Activated CD4-positive, alpha-beta memory T cell treated with anti-CD3 and anti-CD28 coated beads, Interleukin-2, amount 10 ng/mL, durations not matched to agents 7 days and 5 days (primary cell): ENCODE measurements at regions not wholly inside any gene's neighbourhood (a gene's known extent, or its start where the extent isn't known, plus 50 kb on each side); places are given as distances from the start of the nearest gene placed in this dataset.

Experiments
- CTCF ChIA-PET: fragments of 350-600 bp; sonication (Branson Sonifier 250); formaldehyde crosslinking; loops from one replicate; lab custom pipeline; 2021; ENCODE audit warnings: antibody characterized with exemption, inconsistent platforms; lab: Charles Lee
- POLR2A ChIA-PET: fragments of 350-600 bp; sonication (Branson Sonifier 250); formaldehyde crosslinking; loops from one replicate; lab custom pipeline; 2021; ENCODE audit warnings: antibody characterized with exemption; lab: Charles Lee
- DNase-seq: peaks from one replicate; pipeline ENCODE4 v3.0.0-alpha.2; 2020
- H3K27ac Mint-ChIP-seq: one replicate; pipeline ENCODE4 v1.8.0; 2021; ENCODE audit warnings: mild to moderate bottlenecking, mixed read lengths
- H3K27me3 Mint-ChIP-seq: one replicate; pipeline ENCODE4 v1.8.0; 2021; ENCODE audit warnings: mixed read lengths
- H3K36me3 Mint-ChIP-seq: one replicate; pipeline ENCODE4 v1.8.0; 2021; ENCODE audit warnings: low read depth, mixed read lengths
- H3K4me1 Mint-ChIP-seq: one replicate; pipeline ENCODE4 v1.8.0; 2021; ENCODE audit warnings: mixed read lengths
- H3K4me3 Mint-ChIP-seq: one replicate; pipeline ENCODE4 v1.8.0; 2021; ENCODE audit warnings: mild to moderate bottlenecking, mixed read lengths
- H3K9me3 Mint-ChIP-seq: one replicate; pipeline ENCODE4 v1.8.0; 2021; ENCODE audit warnings: mixed read lengths

DNA sequence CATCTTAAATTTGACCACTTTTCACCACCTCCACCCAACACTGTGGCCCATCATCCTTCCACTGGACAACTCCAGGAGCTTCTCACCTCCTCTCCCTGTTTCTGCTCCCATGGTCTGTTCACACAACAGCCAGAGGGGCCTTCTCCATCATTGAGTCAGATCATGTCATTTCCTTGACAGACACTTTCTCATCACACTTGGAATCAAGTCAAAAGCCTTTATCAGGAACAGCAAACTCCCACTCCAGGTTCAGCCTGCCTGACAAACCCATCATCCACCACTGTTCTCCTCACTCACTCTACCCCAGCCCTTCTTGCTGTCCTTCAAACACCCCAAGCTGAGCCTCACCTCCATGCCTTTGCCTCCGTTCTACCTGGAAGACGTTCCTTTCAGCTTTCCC is 78.4 kb upstream of the ADRA1B start:
- ChIA-PET POLR2A (no interaction called here), CTCF (no interaction called here)
- Mint-ChIP-seq H3K36me3 (no peaks in the 10 kb centered on the region), H3K27ac (no peak overlapping the region), H3K27me3 (peaks cover 23% of the 10 kb centered on the region), H3K4me1 (no peaks in the 10 kb centered on the region), H3K9me3 (peaks cover 5% of the 10 kb centered on the region), H3K4me3 (no peak overlapping the region)
- no peak for DNase-seq

DNA sequence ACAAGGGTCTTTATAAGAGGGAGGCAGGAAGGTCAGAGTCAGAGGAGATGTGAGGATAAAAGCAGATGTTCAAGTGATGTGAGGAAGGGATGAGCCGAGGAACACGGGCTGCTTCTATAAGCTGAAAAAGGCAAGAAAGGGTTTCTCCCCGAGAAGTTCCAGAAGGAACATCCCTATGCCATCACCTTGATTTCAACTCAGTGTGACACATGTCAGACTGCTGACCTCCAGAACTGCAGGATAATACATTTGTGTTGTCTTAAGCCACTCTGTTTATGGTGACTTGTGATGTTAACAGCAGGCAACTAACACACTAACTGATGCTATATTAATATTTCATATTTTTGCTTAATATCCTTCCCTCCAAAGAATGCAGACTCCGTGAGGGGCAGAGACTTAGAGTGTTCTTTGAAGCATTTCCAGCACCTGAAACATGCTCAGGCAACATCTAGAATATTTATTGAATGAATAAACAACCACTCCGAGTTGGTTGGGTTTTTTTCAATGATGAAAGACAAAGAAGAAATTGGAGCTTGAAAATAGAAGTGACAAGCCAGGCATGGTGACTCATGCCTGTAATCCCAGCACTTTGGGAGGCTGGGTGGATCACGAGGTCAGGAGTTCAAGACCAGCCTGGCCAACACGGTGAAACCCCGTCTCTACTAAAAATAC is 77.6 kb upstream of the ADRA1B start:
- no peak overlapping the region for H3K4me3 Mint-ChIP-seq
- ChIA-PET POLR2A (no interaction called here), CTCF (no interaction called here)

DNA sequence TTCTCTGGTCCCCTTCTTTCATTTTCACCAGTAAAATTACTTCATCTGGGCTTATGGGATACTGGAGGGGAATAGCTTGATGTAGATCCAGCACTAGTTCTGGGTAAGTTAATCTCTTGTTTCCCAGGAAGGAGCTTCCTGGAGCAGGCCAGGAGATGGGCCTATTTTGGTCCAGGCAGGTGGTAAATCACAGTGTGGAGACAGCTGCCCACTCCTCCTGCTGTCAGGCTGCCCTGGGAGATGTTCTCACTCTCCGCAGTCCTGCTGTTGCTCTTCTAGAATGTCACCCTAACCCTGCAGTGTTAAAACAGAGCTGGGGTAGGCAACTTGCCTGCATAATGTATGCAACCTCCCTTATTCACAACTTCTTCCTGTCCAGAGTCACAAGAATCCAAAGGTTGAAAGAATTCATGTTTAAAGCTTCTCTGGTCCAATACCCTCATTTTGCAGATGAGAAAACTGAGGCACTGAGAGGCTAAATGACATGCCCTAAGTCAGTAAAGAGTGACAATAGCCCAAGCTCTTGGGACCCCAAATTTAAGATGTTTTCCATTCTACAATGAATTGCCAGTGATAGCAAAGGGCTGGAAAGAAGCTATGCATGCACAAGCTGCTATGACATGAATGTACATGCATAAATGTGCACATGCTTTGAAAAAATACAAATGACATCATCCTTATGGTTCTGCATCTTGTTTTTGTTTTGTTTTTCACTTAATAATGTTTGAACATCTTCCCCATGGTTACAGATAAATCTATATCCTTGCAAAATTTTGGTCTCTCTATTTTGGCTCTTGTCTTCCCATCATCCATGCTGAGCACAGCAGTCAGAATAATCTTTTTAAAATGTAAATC is 71.8 kb upstream of the ADRA1B start:
- H3K27ac Mint-ChIP-seq: no peak overlapping the region
- H3K9me3 Mint-ChIP-seq: no peaks in the 10 kb centered on the region
- DNase-seq: no peak
- no peak overlapping the region for H3K4me3 Mint-ChIP-seq
- H3K4me1 Mint-ChIP-seq: no peaks in the 10 kb centered on the region
- H3K27me3 Mint-ChIP-seq: peaks cover 18% of the 10 kb centered on the region
- ChIA-PET CTCF (no interaction called here), POLR2A (no interaction called here)
- no peaks in the 10 kb centered on the region for H3K36me3 Mint-ChIP-seq

More for the DNA sequence above, 77.6 kb upstream of the ADRA1B start:
- Mint-ChIP-seq H3K27ac (no peak overlapping the region), H3K36me3 (no peaks in the 10 kb centered on the region), H3K4me1 (no peaks in the 10 kb centered on the region), H3K9me3 (peaks cover 5% of the 10 kb centered on the region), H3K27me3 (peaks cover 19% of the 10 kb centered on the region)
- no peak for DNase-seq

DNA sequence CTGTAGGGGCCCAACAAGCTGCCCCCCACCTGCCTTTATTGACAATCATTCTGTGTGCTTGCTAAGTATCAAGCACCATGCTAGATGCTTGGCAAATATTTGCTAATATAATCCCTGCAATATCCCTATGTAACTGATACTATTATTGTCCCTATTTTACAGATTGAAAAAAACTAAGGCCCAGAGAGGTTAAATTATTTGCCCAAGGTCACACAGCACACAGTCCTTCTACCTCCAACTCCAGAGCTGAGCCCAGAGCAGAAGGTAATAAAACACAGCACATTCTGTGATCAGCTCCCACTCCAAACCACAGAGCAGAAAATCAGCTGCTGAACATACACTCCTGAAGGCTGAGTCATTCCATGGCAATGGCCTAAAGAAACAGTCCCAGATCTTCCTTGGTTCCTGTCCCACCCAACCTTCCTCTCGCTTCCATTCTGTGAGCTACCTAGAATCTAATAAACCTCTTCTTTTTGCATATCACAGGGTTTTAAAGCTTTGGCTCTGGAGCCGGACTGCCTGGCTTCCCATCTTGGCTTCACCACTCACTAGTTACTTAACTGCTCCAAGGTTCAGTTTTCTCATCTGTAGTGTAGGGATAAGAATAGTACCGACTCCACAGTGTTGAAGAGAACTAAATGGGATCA is 66.7 kb upstream of the ADRA1B start:
- Mint-ChIP-seq H3K36me3 (no peaks in the 10 kb centered on the region), H3K9me3 (peaks cover 2% of the 10 kb centered on the region), H3K27me3 (no peaks in the 10 kb centered on the region), H3K4me3 (no peak overlapping the region), H3K27ac (no peak overlapping the region), H3K4me1 (no peaks in the 10 kb centered on the region)
- POLR2A ChIA-PET: no interaction called here
- CTCF ChIA-PET: no interaction called here
- no peak for DNase-seq

DNA sequence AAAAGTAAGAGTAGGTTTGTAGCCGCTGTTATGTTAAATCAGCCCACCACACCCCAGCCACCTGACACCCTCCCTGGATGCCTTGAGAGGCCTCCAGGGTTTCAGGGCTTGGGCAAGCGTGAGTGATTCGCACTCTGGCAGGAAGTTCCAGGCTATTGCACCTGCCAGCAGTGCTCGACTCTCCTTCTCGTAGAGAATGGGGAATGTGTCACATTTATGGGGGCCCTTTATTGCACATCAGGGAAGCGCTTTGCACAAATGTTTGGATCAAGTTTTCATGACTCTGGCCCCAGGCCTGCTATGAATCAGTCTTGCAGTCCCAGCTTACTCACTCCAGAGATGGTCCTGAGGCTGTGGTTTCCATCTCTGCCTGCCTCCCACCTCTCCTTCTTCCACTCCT is 66.1 kb upstream of the ADRA1B start:
- POLR2A ChIA-PET: no interaction called here
- Mint-ChIP-seq H3K27me3 (no peaks in the 10 kb centered on the region), H3K4me3 (no peak overlapping the region)

DNA sequence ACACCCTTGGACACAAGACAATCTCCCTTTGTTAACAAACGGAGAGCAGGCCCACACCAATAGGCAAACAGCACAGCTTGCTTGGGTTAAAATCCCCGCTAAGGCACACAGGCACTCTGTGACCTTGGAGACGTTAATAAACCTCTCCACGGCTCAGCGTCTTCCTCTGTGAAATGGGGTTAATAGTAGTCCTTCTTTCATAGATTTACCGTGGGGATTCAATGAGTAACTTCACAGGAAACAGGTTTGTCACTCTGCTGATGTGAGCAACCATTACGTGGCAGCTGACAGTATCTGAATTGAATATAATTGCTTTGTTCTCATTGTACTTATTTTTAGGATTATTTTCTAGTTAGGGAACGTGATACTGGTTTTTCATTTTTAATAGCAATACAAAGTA is 65.2 kb upstream of the ADRA1B start:
- Mint-ChIP-seq H3K27me3 (peaks cover 2% of the 10 kb centered on the region), H3K36me3 (no peaks in the 10 kb centered on the region), H3K4me1 (no peaks in the 10 kb centered on the region), H3K4me3 (no peak overlapping the region), H3K27ac (no peak overlapping the region), H3K9me3 (peaks cover 2% of the 10 kb centered on the region)
- no peak for DNase-seq
- ChIA-PET CTCF (no interaction called here), POLR2A (no interaction called here)

More for the DNA sequence above, 66.1 kb upstream of the ADRA1B start:
- Mint-ChIP-seq H3K36me3 (no peaks in the 10 kb centered on the region), H3K9me3 (peaks cover 2% of the 10 kb centered on the region), H3K27ac (no peak overlapping the region), H3K4me1 (no peaks in the 10 kb centered on the region)
- CTCF ChIA-PET: no interaction called here
- DNase-seq: no peak

DNA sequence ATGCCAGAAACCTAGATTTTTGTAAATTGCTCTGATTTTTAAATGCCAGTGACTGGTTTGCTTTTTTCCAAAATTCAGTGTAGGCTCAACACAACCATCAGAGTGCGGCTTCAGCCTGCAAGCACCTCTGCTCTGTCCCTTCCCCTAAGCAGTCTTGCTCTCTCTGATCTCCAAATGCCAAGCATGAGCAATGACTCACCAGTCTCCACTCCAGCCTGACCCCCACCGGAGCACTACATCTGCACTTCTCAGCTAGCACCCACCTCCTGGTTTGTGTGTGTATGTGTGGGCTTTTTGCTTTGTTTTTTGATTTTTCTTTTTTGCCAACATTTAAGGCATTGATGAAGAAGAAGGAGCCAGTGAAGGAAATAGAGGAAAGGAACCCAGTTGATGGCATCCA is 61.4 kb upstream of the ADRA1B start:
- Mint-ChIP-seq H3K27me3 (peaks cover 10% of the 10 kb centered on the region), H3K4me1 (no peaks in the 10 kb centered on the region), H3K9me3 (peaks cover 2% of the 10 kb centered on the region), H3K36me3 (no peaks in the 10 kb centered on the region), H3K27ac (no peak overlapping the region), H3K4me3 (no peak overlapping the region)
- POLR2A ChIA-PET: no interaction called here
- DNase-seq: no peak
- CTCF ChIA-PET: no interaction called here

DNA sequence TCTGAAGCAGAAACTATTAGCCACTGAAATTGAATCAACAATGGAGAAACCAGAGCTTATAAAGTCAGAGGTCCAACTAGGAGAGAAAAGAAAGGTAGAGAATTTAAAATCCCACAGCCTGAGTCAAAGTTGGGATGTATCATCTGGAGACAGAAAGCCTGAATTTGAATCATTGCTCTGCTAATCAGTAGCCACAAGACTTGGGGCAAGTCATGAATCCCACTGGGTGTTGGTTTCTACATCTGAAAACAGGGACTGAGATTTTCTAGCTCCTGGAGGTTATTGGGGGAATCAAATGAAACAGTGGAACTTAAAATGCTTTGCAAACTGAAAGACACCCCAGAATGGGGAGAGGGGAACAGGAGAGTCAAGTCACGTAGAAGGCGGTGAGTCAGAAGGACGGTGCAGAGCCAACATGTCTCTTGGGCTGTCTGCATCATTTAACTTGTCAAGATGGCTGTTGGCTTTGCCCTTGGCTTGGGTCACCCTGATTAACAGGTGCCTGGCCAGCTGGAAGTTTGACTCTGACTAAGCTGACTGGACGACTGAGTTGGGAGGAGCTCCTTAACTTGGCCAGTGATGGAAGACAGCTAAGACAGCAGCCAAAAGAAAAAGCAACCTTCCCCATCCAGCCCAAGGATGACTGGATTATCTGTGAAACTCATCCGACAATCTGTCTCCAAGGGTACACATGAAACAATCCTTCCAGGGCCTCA is 60.6 kb upstream of the ADRA1B start:
- ChIA-PET POLR2A (no interaction called here), CTCF (no interaction called here)
- no peaks in the 10 kb centered on the region for H3K4me1 Mint-ChIP-seq

DNA sequence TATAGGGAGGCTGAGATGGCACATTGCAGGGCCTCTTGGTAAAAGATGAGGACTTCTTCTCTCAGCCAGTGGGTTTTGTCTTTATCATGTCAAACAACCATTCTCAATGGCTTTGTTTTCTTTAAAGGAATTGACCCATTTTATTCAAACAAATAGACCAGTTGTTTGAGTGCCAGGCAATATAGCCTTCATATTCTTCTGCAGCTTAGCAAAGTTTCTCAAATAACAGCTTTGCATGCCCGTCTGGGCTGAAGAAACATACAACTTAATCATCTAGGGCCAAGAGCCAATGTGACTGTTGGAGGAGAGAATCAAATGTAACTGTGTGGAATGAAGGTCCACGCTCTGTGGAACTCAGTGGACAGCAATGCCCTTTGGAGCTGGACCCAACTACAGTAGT is 57.4 kb upstream of the ADRA1B start:
- POLR2A ChIA-PET: no interaction called here
- CTCF ChIA-PET: no interaction called here
- H3K4me1 Mint-ChIP-seq: no peaks in the 10 kb centered on the region

More for the DNA sequence above, 60.6 kb upstream of the ADRA1B start:
- H3K4me3 Mint-ChIP-seq: no peak overlapping the region
- no peaks in the 10 kb centered on the region for H3K36me3 Mint-ChIP-seq
- H3K9me3 Mint-ChIP-seq: peaks cover 2% of the 10 kb centered on the region
- no peak for DNase-seq
- peaks cover 10% of the 10 kb centered on the region for H3K27me3 Mint-ChIP-seq
- no peak overlapping the region for H3K27ac Mint-ChIP-seq

DNA sequence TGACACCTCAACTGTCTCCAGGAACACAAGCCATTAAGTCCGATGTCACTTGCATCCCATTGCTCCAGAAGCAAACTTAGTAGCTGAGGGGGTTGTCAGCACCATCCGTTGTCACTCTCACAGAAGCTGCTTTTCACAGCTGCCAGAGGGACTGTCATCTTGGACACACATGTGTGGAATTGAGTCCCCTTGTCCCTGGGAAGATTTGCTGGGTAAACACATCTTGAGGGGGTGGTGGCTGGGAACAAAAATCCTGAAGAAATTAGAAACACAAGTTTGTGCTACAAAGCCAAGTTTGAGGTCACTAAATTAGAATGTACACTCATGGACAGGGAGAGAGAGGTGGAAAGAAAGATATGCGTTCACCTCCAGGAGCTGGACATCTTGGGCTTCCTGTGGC is 55.2 kb upstream of the ADRA1B start:
- no peak for DNase-seq
- H3K4me3 Mint-ChIP-seq: no peak overlapping the region
- POLR2A ChIA-PET: no interaction called here
- no peak overlapping the region for H3K27ac Mint-ChIP-seq
- H3K4me1 Mint-ChIP-seq: no peaks in the 10 kb centered on the region
- no peaks in the 10 kb centered on the region for H3K9me3 Mint-ChIP-seq
- H3K36me3 Mint-ChIP-seq: no peaks in the 10 kb centered on the region
- H3K27me3 Mint-ChIP-seq: peaks cover 32% of the 10 kb centered on the region
- CTCF ChIA-PET: no interaction called here

More for the DNA sequence above, 57.4 kb upstream of the ADRA1B start:
- no peaks in the 10 kb centered on the region for H3K9me3 Mint-ChIP-seq
- no peak overlapping the region for H3K4me3 Mint-ChIP-seq
- H3K36me3 Mint-ChIP-seq: no peaks in the 10 kb centered on the region
- H3K27me3 Mint-ChIP-seq: peaks cover 21% of the 10 kb centered on the region
- no peak for DNase-seq
- H3K27ac Mint-ChIP-seq: no peak overlapping the region

DNA sequence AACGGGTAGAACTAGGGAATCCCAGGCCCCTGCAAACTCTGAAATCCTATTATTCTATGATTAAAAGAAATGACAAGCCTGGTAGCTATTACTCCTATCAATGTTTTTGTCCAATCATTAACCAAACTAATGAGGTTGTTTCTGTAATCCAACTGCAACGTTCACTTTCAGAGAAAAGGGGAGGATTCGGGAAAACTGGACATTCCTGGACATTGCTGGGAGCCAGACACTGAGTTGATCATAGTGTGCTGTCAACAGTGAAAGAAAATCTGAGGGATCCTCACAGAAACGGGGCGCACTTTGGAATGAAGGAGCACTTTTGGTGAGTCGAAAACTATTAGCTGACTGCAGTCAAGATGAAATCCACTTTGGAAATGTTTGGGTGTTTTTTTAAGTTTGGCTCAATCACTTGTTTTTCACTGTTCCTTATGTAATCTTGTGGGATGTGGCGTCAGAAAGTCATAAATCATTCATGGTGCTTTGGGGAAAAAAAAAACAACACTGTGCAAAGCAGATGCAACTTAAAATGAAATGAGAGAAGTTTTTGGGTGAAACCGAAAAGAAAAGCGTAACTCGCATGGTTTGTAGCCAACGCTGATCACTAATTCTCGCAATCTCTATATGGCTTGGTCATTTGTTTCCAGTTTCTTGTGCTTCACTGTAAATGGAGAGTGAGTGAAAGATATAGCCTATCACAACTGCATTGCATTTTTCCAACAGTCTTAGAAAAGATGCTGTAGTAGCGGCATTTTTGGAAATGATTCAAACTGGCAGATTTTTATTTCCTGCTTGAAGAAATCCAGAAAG is 51.2 kb upstream of the ADRA1B start:
- DNase-seq: no peak
- peaks cover 41% of the 10 kb centered on the region for H3K27me3 Mint-ChIP-seq
- ChIA-PET POLR2A (no interaction called here), CTCF (no interaction called here)
- no peak overlapping the region for H3K4me3 Mint-ChIP-seq
- no peaks in the 10 kb centered on the region for H3K9me3 Mint-ChIP-seq
- no peaks in the 10 kb centered on the region for H3K36me3 Mint-ChIP-seq
- H3K27ac Mint-ChIP-seq: no peak overlapping the region
- no peaks in the 10 kb centered on the region for H3K4me1 Mint-ChIP-seq

DNA sequence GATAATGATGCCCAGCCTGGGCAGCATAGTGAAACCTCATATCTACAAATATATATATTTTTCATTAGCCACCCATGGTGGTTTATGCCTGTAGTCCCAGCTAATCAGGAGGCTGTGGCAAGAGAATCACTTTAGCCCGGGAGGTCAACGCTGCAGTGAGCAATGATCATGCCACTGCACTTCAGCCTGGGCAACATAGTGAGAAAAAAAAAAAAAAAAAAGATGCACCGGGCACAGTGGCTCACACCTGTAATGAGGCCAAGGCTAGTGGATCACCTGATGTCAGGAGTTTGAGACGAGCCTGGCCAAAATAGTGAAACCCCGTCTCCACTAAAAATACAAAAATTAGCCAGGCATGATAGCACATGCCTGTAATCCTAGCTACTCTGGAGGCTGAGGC is 50.2 kb upstream of the ADRA1B start:
- Mint-ChIP-seq H3K36me3 (no peaks in the 10 kb centered on the region), H3K4me3 (no peak overlapping the region), H3K9me3 (no peaks in the 10 kb centered on the region), H3K4me1 (no peaks in the 10 kb centered on the region), H3K27me3 (peaks cover 46% of the 10 kb centered on the region), H3K27ac (no peak overlapping the region)
- CTCF ChIA-PET: no interaction called here
- DNase-seq: no peak
- POLR2A ChIA-PET: no interaction called here
